Upper lobe of left lung (tissue), 6 donors: ENCODE measurements at regions not wholly inside any gene's neighbourhood (a gene's known extent, or its start where the extent isn't known, plus 50 kb on each side); places are given as distances from the start of the nearest gene placed in this dataset.

Source experiments
- ATAC-seq, 2 donors: fragments of 200-7000 bp; cut with Tn5 transposase; one replicate each; pipeline ENCODE4 v1.9.1; 2022; ENCODE audit warnings: mild to moderate bottlenecking in 2 of 2, moderate library complexity in 2 of 2; ENCODE audit not compliant: low FRiP score in 2 of 2
- DNase-seq, 2 donors: peaks; one replicate each; pipeline ENCODE4 v3.0.0-alpha.2; 2019 to 2020
- H3K27ac ChIP-seq, 4 donors: fragments of 200-600 bp; sonication (generic); one replicate each; pipeline ENCODE4 v1.5.1; 2016 to 2019
- H3K27me3 ChIP-seq, 4 donors: fragments of 200-600 bp; sonication (generic); one replicate each; pipeline ENCODE4 v1.5.1; 2017 to 2019
- H3K36me3 ChIP-seq, 4 donors: fragments of 200-600 bp; sonication (generic); one replicate each; pipeline ENCODE4 v1.5.1; 2016 to 2019
- H3K4me1 ChIP-seq, 4 donors: fragments of 200-600 bp; sonication (generic); one replicate each; pipeline ENCODE4 v1.5.1; 2018 to 2019
- H3K4me3 ChIP-seq, 4 donors: fragments of 200-600 bp; sonication (generic); one replicate each; pipeline ENCODE4 v1.5.1; 2017 to 2019; ENCODE audit warnings: mild to moderate bottlenecking in 2 of 4, moderate library complexity in 1 of 4
- H3K9me3 ChIP-seq, 4 donors: fragments of 200-600 bp; sonication (generic); one replicate each; pipeline ENCODE4 v1.5.1; 2018 to 2019
- CTCF ChIP-seq, 6 experiments: fragments of 450-650 bp in 4 of 6; fragments of 200-600 bp in 2 of 6; sonication (generic) in 2 of 6; IDR thresholded peaks; one replicate each; pipeline ENCODE4 v1.5.1; 2016 to 2019; ENCODE audit warnings: antibody characterized with exemption in 6 of 6
- EP300 ChIP-seq, 4 donors: sonication (generic); formaldehyde crosslinking; IDR thresholded peaks; one replicate each; pipeline ENCODE4 v1.5.1; 2017; ENCODE audit warnings: antibody characterized with exemption in 4 of 4, control low read depth in 2 of 4
- POLR2A ChIP-seq, 4 donors: fragments of 450-650 bp; IDR thresholded peaks; one replicate each; pipeline ENCODE4 v1.5.1; 2016 to 2017; ENCODE audit warnings: antibody characterized with exemption in 4 of 4, mild to moderate bottlenecking in 2 of 4
- POLR2AphosphoS5 ChIP-seq, 2 donors: sonication (generic); formaldehyde crosslinking; IDR thresholded peaks; one replicate each; pipeline ENCODE4 v1.5.1; 2017; ENCODE audit warnings: antibody characterized with exemption in 2 of 2
- WGBS, 2 donors: methylation state at CpG; one replicate each; pipeline ENCODE4 v1.1.5; 2017 to 2018; 5-methylcytosine and 5-hydroxymethylcytosine counted together
- donor health status: DM: no; HTN: no; CAD: no; lungs with moderate emphysema.
- donor health status: DM: no; HTN: yes; CAD: no; lungs with severe emphysema.

GRCh38 chr20:51936377-51936776, 134.1 kb upstream of the SALL4 start:
- WGBS, 2 donors, result 89 to 92% methylated on average over 2 of the region's 2 CpGs
- TF ChIP-seq EP300 (IDR thresholded peaks at IDR 0.05), result no peak
- TF ChIP-seq CTCF (IDR thresholded peaks at IDR 0.05), result no peak
- TF ChIP-seq POLR2AphosphoS5 (IDR thresholded peaks at IDR 0.05), result no peak
- TF ChIP-seq POLR2A (IDR thresholded peaks at IDR 0.05), result no peak

GRCh38 chr20:51935003-51935358, 132.7 kb upstream of the SALL4 start:
- H3K27me3 ChIP-seq, result no peaks in the 10 kb centered on the region
- no peak for TF ChIP-seq POLR2A (IDR thresholded peaks at IDR 0.05)
- TF ChIP-seq CTCF (IDR thresholded peaks at IDR 0.05), result no peak
- TF ChIP-seq EP300 (IDR thresholded peaks at IDR 0.05), result no peak
- TF ChIP-seq POLR2AphosphoS5 (IDR thresholded peaks at IDR 0.05), result no peak
- no peaks in the 10 kb centered on the region for H3K9me3 ChIP-seq
- no peak overlapping the region for H3K4me3 ChIP-seq
- 67 to 72% methylated on average over 4 of the region's 4 CpGs for WGBS, 2 donors
- ATAC-seq (no peak), DNase-seq (no peak)
- no peak overlapping the region for H3K27ac ChIP-seq
- no peaks in the 10 kb centered on the region for H3K4me1 ChIP-seq
- no peaks in the 10 kb centered on the region for H3K36me3 ChIP-seq

More at GRCh38 chr20:51936377-51936776, 134.1 kb upstream of the SALL4 start:
- H3K27ac ChIP-seq, result no peak overlapping the region
- H3K4me1 ChIP-seq, result no peaks in the 10 kb centered on the region
- DNase-seq (no peak), ATAC-seq (no peak)
- no peak overlapping the region for H3K4me3 ChIP-seq
- H3K27me3 ChIP-seq, result no peaks in the 10 kb centered on the region
- H3K9me3 ChIP-seq, result no peaks in the 10 kb centered on the region
- no peaks in the 10 kb centered on the region for H3K36me3 ChIP-seq

DNA sequence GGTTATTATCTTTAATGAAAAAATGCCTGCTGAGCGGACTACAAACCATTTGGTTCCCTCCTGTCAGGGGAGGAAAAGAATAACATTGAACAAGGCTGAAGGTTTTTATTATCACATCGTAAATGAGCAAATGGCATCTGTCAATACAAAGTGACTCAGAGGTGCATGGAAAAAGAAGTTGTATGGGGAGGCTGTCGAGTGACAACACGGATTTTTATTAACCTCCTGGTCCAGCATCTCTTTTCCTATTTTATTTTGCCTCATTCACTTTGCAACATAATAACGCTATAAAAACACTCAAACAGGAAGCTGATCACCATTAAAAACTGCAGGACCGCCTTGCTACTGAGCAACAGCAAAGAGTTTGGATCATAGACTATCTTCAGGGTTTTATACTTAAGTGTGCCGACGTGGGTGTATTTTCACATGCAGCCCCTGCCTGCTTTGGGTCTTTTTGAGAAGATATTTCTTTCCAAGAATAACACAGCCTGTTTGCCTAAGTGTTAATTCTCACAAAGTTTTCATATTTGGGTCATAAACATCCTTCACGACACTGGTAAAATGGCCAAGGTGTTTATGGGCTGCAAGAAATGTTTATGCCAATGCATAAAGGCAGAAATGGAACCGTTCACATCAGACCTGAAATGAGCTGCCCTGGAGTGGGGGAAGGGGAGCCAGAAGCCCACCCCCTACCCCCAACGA, 132.1 kb upstream of the SALL4 start:
- TF ChIP-seq CTCF (IDR thresholded peaks at IDR 0.05) (no peak), POLR2A (IDR thresholded peaks at IDR 0.05) (no peak), EP300 (IDR thresholded peaks at IDR 0.05) (no peak), POLR2AphosphoS5 (IDR thresholded peaks at IDR 0.05) (no peak)
- 60% methylated on average over 11 of the region's 11 CpGs for WGBS, 2 donors
- Histone ChIP-seq H3K4me3 (no peak overlapping the region), H3K4me1 (no peaks in the 10 kb centered on the region), H3K9me3 (no peaks in the 10 kb centered on the region), H3K27ac (no peak overlapping the region), H3K36me3 (no peaks in the 10 kb centered on the region), H3K27me3 (no peaks in the 10 kb centered on the region)
- DNase-seq (no peak), ATAC-seq (no peak)

DNA sequence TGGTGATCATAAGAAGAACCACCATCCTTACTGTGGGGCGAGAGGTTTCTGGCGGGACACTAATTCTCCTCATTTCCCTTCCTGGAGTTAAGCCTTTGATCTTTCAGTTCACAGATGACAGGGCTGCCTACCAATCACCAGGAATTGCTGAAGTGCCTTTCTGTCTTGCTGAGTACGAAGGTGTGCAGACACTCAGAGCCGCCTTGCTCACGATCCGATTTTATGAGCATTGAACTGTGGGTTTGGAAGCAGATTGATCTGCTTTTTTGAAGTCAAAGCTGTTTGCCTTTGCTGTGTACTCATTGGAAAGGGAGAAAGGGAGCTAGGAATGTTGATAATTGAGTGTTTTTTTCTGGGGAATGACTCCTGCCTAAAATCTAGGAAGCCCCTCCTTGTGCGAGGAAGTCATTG, 129.1 kb upstream of the SALL4 start:
- Histone ChIP-seq H3K27me3 (no peaks in the 10 kb centered on the region), H3K9me3 (no peaks in the 10 kb centered on the region), H3K4me1 (no peaks in the 10 kb centered on the region), H3K36me3 (no peaks in the 10 kb centered on the region), H3K27ac (no peak overlapping the region), H3K4me3 (no peak overlapping the region)
- DNase-seq (no peak), ATAC-seq (no peak)
- WGBS, 2 donors, result 58 to 74% methylated on average over 7 of the region's 7 CpGs
- TF ChIP-seq POLR2A (IDR thresholded peaks at IDR 0.05), result no peak
- TF ChIP-seq POLR2AphosphoS5 (IDR thresholded peaks at IDR 0.05), result no peak
- TF ChIP-seq CTCF (IDR thresholded peaks at IDR 0.05), result no peak

- Histone ChIP-seq H3K27me3 (no peaks in the 10 kb centered on the region), H3K36me3 (no peaks in the 10 kb centered on the region), H3K4me1 (no peaks in the 10 kb centered on the region), H3K4me3 (no peak overlapping the region), H3K27ac (no peak overlapping the region), H3K9me3 (no peaks in the 10 kb centered on the region)
- WGBS, 2 donors, result 63 to 77% methylated on average over 3 of the region's 3 CpGs
- no peak for TF ChIP-seq POLR2AphosphoS5 (IDR thresholded peaks at IDR 0.05)
- peak in 1 of 2 donors; percentile 26 for ATAC-seq
- no peak for DNase-seq
These were observed 128.5 kb upstream of the SALL4 start for GRCh38 chr20:51930775-51931174.
